CD4-positive, alpha-beta T cell (primary cell): ENCODE measurements at regions not wholly inside any gene's neighbourhood (a gene's known extent, or its start where the extent isn't known, plus 50 kb on each side); places are given as distances from the start of the nearest gene placed in this dataset.

Experiments
- ATAC-seq: fragments of 200-7000 bp; cut with Tn5 transposase; one replicate; pipeline ENCODE4 v1.10.0; 2022; ENCODE audit warnings: mild to moderate bottlenecking; ENCODE audit not compliant: poor library complexity
- CTCF ChIA-PET: fragments of 350-600 bp; sonication (Branson Sonifier 250); formaldehyde crosslinking; loops from one replicate; lab custom pipeline; 2021; ENCODE audit warnings: antibody characterized with exemption, inconsistent platforms; lab: Charles Lee
- POLR2A ChIA-PET: fragments of 350-600 bp; sonication (Branson Sonifier 250); formaldehyde crosslinking; loops from one replicate; lab custom pipeline; 2021; ENCODE audit warnings: antibody characterized with exemption, inconsistent platforms; lab: Charles Lee
- DNase-seq, 14 experiments: peaks; one replicate each; pipeline ENCODE4 v3.0.0-alpha.2; 2013 to 2020; ENCODE audit warnings: mixed read lengths in 2 of 14
- H3K27ac ChIP-seq, 2 donors: one replicate each; pipeline versions ENCODE4 v1.5.1 to v1.7.0; 2013; ENCODE audit warnings: low read length in 2 of 2, low read depth in 1 of 2, mild to moderate bottlenecking in 1 of 2
- H3K27me3 ChIP-seq, 2 experiments: 1 replicate in 1 of 2; 2 replicates in 1 of 2; pipeline versions ENCODE4 v1.6.1 to v1.7.0; 2013; ENCODE audit warnings: low read length in 2 of 2, control low read depth in 1 of 2, mild to moderate bottlenecking in 1 of 2, moderate library complexity in 1 of 2; ENCODE audit not compliant: insufficient read depth in 2 of 2, control insufficient read depth in 1 of 2
- H3K36me3 ChIP-seq: one replicate; pipeline ENCODE4 v1.6.1; 2013; ENCODE audit warnings: low read length, control low read depth; ENCODE audit not compliant: insufficient read depth
- H3K4me1 ChIP-seq: one replicate; pipeline ENCODE4 v1.6.1; 2013; ENCODE audit warnings: low read length, control low read depth; ENCODE audit not compliant: insufficient read depth
- H3K4me3 ChIP-seq: one replicate; pipeline ENCODE4 v1.5.1; 2013; ENCODE audit warnings: mild to moderate bottlenecking, low read length, moderate library complexity
- H3K9me3 ChIP-seq, 2 experiments: 1 replicate in 1 of 2; 2 replicates in 1 of 2; pipeline versions ENCODE4 v1.6.1 to v1.7.0; 2013; ENCODE audit warnings: low read length in 2 of 2, mild to moderate bottlenecking in 2 of 2, control low read depth in 1 of 2, moderate library complexity in 1 of 2; ENCODE audit not compliant: control insufficient read depth in 1 of 2, insufficient read depth in 1 of 2
- H3K27ac Mint-ChIP-seq: one replicate; pipeline ENCODE4 v1.8.0; 2020; ENCODE audit warnings: mixed read lengths
- H3K27me3 Mint-ChIP-seq: one replicate; pipeline ENCODE4 v1.8.0; 2021; ENCODE audit warnings: mixed read lengths
- H3K36me3 Mint-ChIP-seq: one replicate; pipeline ENCODE4 v1.8.0; 2021; ENCODE audit warnings: low read depth, mixed read lengths
- H3K4me1 Mint-ChIP-seq: one replicate; pipeline ENCODE4 v1.8.0; 2021; ENCODE audit warnings: low read depth, mixed read lengths
- H3K4me3 Mint-ChIP-seq: one replicate; pipeline ENCODE4 v1.8.0; 2020; ENCODE audit warnings: mild to moderate bottlenecking, mixed read lengths
- H3K9me3 Mint-ChIP-seq: one replicate; pipeline ENCODE4 v1.8.0; 2020; ENCODE audit warnings: mixed read lengths
- intact Hi-C, 2 experiments: fragments of 100-400 bp; cut with DNase I in 1 of 2; cut with micrococcal nuclease in 1 of 2; formaldehyde crosslinking; loops; one replicate each; pipeline versions ENCODE4 v1.15.1 to v1.9.0; 2023 to 2025; cut with DNase I, micrococcal nuclease
- TF ChIP-seq, protein P1 (sequence below): fragments of 200-600 bp; IDR thresholded peaks from one replicate; pipeline ENCODE4 v1.8.0; 2022; ENCODE audit warnings: antibody characterized with exemption, mild to moderate bottlenecking

DNA sequence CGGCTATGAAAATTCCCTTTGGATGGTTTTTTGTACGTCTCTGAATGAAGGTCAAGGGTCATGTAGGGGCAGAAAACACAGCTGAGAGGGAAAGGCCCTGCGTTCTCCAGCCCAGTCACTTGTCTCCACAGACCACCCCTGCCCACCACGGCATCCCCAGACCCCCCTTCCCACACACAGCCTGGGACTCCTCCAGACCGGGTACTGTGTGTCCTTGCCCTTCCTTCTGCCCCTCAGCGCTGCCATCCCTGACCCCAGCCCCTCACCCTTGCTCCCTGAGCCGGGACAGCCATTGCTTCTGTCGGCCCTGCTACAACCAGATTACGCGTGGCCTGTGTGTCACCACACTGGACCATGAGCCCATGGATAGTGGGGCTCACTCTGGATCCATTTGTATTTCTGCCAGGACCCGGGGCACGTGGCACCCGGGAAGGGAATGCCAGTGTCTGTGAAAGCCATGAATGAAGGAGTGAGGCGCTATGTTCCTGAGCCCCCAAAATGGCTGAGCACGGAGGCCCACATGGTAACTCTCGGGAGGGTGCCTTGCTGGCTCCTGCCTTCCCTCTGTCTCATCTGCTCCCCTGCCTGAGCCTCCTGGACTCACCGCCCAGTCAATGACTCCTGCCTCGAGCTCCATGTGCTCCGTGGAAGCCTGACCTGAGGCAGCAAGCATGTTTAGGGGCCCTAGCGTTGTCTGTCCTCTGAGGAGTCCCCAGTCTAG is 139.1 kb upstream of the FOXF1 start:
- intact Hi-C loops, result no loop called here
- POLR2A ChIA-PET, result no interaction called here

DNA sequence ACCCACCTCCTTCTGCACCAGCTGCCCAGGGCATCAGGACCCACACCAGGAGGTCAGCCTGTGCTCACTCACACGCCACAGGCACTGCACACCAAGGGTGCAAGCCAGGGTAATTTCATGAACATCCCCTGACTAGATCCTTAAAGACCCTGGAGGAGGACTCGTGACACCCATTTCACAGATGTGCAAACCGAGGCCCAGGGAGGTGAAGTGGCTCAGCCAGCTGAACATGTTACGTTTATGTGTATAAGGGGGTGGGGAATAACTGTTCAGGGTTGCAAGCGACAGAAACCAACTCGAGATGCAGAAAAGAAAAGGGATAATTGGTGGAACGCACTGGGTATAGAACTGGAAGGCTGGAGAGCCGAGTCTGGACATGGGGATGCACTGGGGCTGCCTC is 138.1 kb upstream of the FOXF1 start:
- H3K4me3 Mint-ChIP-seq, result no peak overlapping the region
- H3K27me3 Mint-ChIP-seq, result peaks cover 4% of the 10 kb centered on the region
- ChIA-PET CTCF (no interaction called here), POLR2A (no interaction called here)
- no peak overlapping the region for H3K27ac Mint-ChIP-seq
- ATAC-seq (no peak), DNase-seq (no peak)
- no peaks in the 10 kb centered on the region for H3K4me1 Mint-ChIP-seq
- peaks cover 0 to 9% of the 10 kb centered on the region in 2 experiments for H3K27me3 ChIP-seq
- peaks cover 3 to 28% of the 10 kb centered on the region in 2 experiments for H3K9me3 ChIP-seq
- no peaks in the 10 kb centered on the region for H3K36me3 ChIP-seq
- H3K36me3 Mint-ChIP-seq, result no peaks in the 10 kb centered on the region
- TF ChIP-seq, protein P1, sequence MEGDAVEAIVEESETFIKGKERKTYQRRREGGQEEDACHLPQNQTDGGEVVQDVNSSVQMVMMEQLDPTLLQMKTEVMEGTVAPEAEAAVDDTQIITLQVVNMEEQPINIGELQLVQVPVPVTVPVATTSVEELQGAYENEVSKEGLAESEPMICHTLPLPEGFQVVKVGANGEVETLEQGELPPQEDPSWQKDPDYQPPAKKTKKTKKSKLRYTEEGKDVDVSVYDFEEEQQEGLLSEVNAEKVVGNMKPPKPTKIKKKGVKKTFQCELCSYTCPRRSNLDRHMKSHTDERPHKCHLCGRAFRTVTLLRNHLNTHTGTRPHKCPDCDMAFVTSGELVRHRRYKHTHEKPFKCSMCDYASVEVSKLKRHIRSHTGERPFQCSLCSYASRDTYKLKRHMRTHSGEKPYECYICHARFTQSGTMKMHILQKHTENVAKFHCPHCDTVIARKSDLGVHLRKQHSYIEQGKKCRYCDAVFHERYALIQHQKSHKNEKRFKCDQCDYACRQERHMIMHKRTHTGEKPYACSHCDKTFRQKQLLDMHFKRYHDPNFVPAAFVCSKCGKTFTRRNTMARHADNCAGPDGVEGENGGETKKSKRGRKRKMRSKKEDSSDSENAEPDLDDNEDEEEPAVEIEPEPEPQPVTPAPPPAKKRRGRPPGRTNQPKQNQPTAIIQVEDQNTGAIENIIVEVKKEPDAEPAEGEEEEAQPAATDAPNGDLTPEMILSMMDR, result no peak
- H3K4me3 ChIP-seq, result no peak overlapping the region
- intact Hi-C loops, result no loop called here
- no peak overlapping the region for H3K27ac ChIP-seq
- H3K4me1 ChIP-seq, result no peaks in the 10 kb centered on the region
- H3K9me3 Mint-ChIP-seq, result peaks cover 2% of the 10 kb centered on the region

More for the DNA sequence above, 139.1 kb upstream of the FOXF1 start:
- CTCF ChIA-PET, result no interaction called here
- H3K27me3 Mint-ChIP-seq, result peaks cover 4% of the 10 kb centered on the region
- no peak overlapping the region for H3K27ac Mint-ChIP-seq
- peaks cover 3 to 28% of the 10 kb centered on the region in 2 experiments for H3K9me3 ChIP-seq
- no peaks in the 10 kb centered on the region for H3K4me1 Mint-ChIP-seq
- no peaks in the 10 kb centered on the region for H3K36me3 Mint-ChIP-seq
- peaks cover 0 to 9% of the 10 kb centered on the region in 2 experiments for H3K27me3 ChIP-seq
- no peak overlapping the region for H3K4me3 Mint-ChIP-seq
- DNase-seq (no peak), ATAC-seq (no peak)
- no peak overlapping the region for H3K4me3 ChIP-seq
- no peak overlapping the region for H3K27ac ChIP-seq
- peaks cover 2% of the 10 kb centered on the region for H3K9me3 Mint-ChIP-seq
- H3K4me1 ChIP-seq, result no peaks in the 10 kb centered on the region
- H3K36me3 ChIP-seq, result no peaks in the 10 kb centered on the region
- TF ChIP-seq, protein P1, result no peak

DNA sequence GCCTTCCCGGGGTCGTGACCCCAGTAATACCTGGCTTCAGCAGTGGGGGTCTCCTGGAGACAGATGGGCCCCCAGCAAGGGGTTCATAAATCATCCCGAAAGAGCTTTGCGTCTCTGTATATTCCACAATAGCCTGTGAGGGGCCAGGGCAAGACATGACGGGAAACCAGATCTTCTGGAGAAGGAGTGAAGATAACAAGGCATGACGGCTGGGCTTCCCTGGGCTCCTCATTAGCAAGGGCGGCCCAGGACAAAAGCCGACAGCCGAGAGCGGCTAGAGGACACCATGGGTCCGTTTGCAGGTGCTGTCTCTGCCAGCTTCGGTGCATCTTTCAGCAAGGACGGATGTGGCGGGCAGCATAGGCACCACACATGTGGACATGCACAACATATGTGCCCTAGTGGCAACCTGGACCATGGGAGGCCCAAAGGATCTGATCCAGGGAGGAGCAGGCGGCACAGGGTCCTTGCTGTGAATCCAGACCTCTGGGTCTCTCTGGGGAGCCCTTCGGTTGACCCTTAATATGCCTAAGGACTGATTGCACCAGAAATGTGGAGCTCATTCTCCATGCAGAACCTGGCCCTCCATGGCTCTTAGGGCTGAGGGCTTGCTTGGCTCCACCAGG is 136.9 kb upstream of the FOXF1 start:
- ATAC-seq, result no peak
- H3K27me3 ChIP-seq, result peaks cover 0 to 5% of the 10 kb centered on the region in 2 experiments
- H3K27ac Mint-ChIP-seq, result no peak overlapping the region
- H3K4me1 ChIP-seq, result no peaks in the 10 kb centered on the region
- POLR2A ChIA-PET, result no interaction called here
- H3K27me3 Mint-ChIP-seq, result no peaks in the 10 kb centered on the region
- TF ChIP-seq, protein P1, result no peak
- intact Hi-C loops, result no loop called here
- H3K36me3 ChIP-seq, result no peaks in the 10 kb centered on the region
- no peak overlapping the region for H3K4me3 ChIP-seq
- H3K9me3 ChIP-seq, result peaks cover 3 to 34% of the 10 kb centered on the region in 2 experiments
- H3K27ac ChIP-seq, result no peak overlapping the region
- peaks cover 2% of the 10 kb centered on the region for H3K9me3 Mint-ChIP-seq
- CTCF ChIA-PET, result no interaction called here
- no peak overlapping the region for H3K4me3 Mint-ChIP-seq
- DNase-seq, result no peak
- no peaks in the 10 kb centered on the region for H3K4me1 Mint-ChIP-seq
- H3K36me3 Mint-ChIP-seq, result no peaks in the 10 kb centered on the region
